ENCODE measurements at regions not wholly inside any gene's neighbourhood (a gene's known extent, or its start where the extent isn't known, plus 50 kb on each side); places are given as distances from the start of the nearest gene placed in this dataset.

DNA sequence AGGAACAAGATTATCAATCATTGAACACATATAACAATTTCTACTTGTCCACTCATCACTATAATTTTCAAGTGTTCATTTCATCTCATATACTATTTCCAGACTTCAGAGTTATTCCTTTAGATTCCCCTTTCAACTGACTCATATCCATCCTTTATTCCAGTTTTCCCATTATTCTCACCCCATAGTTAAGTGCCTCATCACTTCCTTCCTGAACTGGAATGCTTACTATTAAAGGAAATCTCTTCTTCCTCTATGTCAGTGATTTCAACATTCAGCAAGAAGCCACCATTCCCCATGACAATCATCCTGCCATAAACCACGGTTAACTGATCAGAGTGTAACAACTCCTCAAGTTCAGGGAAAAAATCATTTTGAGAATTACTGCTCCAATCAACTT, 198.9 kb downstream of the FBXO8 start:
- Mint-ChIP-seq H3K4me3 (no peak overlapping the region), H3K36me3 (no peaks in the 10 kb centered on the region), H3K27me3 (ENCODE audit: insufficient read depth, low read depth) (peaks cover 2% of the 10 kb centered on the region), H3K27ac (no peak overlapping the region), H3K4me1 (peaks cover 4% of the 10 kb centered on the region), H3K9me3 (no peaks in the 10 kb centered on the region)
- Histone ChIP-seq H3K79me2 (ENCODE audit: low read depth) (no peaks in the 10 kb centered on the region), H3K36me3 (no peaks in the 10 kb centered on the region), H3K27me3 (no peaks in the 10 kb centered on the region), H3K4me1 (no peaks in the 10 kb centered on the region), H3F3A (ENCODE audit: low read depth) (no peaks in the 10 kb centered on the region), H3K9ac (no peak overlapping the region), H3K4me2 (no peak overlapping the region), H3K4me3 (no peak overlapping the region), H3K9me3 (ENCODE audit: low read depth) (no peaks in the 10 kb centered on the region), H4K20me1 (ENCODE audit: low read depth) (no peaks in the 10 kb centered on the region), H2AFZ (replicated peaks) (no peak overlapping the region), H3K27ac (no peak overlapping the region)
- TF ChIP-seq EZH2phosphoT487 (IDR thresholded peaks at IDR 0.05), result no peak
- no peak for TF ChIP-seq EZH2 (IDR thresholded peaks at IDR 0.05)
- TF ChIP-seq CTCF (IDR thresholded peaks at IDR 0.05), result no peak
- no peak for DNase-seq (ENCODE audit: low spot score)

- H3K27ac ChIP-seq, result no peak overlapping the region
- no peaks in the 10 kb centered on the region for H4K20me1 ChIP-seq (ENCODE audit: low read depth)
- DNase-seq (ENCODE audit: low spot score), result no peak
- Mint-ChIP-seq H3K27ac (no peak overlapping the region), H3K4me3 (no peak overlapping the region), H3K27me3 (ENCODE audit: insufficient read depth, low read depth) (peaks cover 2% of the 10 kb centered on the region), H3K9me3 (no peaks in the 10 kb centered on the region), H3K4me1 (no peaks in the 10 kb centered on the region), H3K36me3 (no peaks in the 10 kb centered on the region)
- no peaks in the 10 kb centered on the region for H3K27me3 ChIP-seq
- no peak overlapping the region for H3K4me2 ChIP-seq
- H3K4me3 ChIP-seq, result no peak overlapping the region
- TF ChIP-seq EZH2 (IDR thresholded peaks at IDR 0.05) (no peak), CTCF (IDR thresholded peaks at IDR 0.05) (no peak), EZH2phosphoT487 (IDR thresholded peaks at IDR 0.05) (no peak)
- no peaks in the 10 kb centered on the region for H3F3A ChIP-seq (ENCODE audit: low read depth)
- H3K4me1 ChIP-seq, result no peaks in the 10 kb centered on the region
- no peak overlapping the region for H2AFZ ChIP-seq (replicated peaks)
- H3K9ac ChIP-seq, result no peak overlapping the region
- no peaks in the 10 kb centered on the region for H3K9me3 ChIP-seq (ENCODE audit: low read depth)
- no peaks in the 10 kb centered on the region for H3K36me3 ChIP-seq
- H3K79me2 ChIP-seq (ENCODE audit: low read depth), result no peaks in the 10 kb centered on the region
Observed at GRCh38 chr4:174080361-174080760, 203.1 kb downstream of the FBXO8 start.

- no peak for TF ChIP-seq CTCF (IDR thresholded peaks at IDR 0.05)
- no peak for TF ChIP-seq EZH2phosphoT487 (IDR thresholded peaks at IDR 0.05)
- no peak for TF ChIP-seq EZH2 (IDR thresholded peaks at IDR 0.05)
- H3K27me3 ChIP-seq, result no peaks in the 10 kb centered on the region
Observed at GRCh38 chr4:174071595-174071994, 211.9 kb downstream of the FBXO8 start.

More at GRCh38 chr4:174071595-174071994, 211.9 kb downstream of the FBXO8 start:
- H3K4me3 Mint-ChIP-seq, result no peak overlapping the region
- Histone ChIP-seq H4K20me1 (ENCODE audit: low read depth) (no peaks in the 10 kb centered on the region), H3K27ac (no peak overlapping the region), H3K9me3 (ENCODE audit: low read depth) (no peaks in the 10 kb centered on the region), H2AFZ (replicated peaks) (no peak overlapping the region), H3K4me2 (no peak overlapping the region), H3K4me3 (no peak overlapping the region), H3K9ac (no peak overlapping the region), H3F3A (ENCODE audit: low read depth) (no peaks in the 10 kb centered on the region), H3K4me1 (no peaks in the 10 kb centered on the region), H3K36me3 (no peaks in the 10 kb centered on the region), H3K79me2 (ENCODE audit: low read depth) (no peaks in the 10 kb centered on the region)
- no peaks in the 10 kb centered on the region for H3K36me3 Mint-ChIP-seq
- H3K27me3 Mint-ChIP-seq (ENCODE audit: insufficient read depth, low read depth), result no peaks in the 10 kb centered on the region
- H3K27ac Mint-ChIP-seq, result no peak overlapping the region
- no peaks in the 10 kb centered on the region for H3K4me1 Mint-ChIP-seq
- no peaks in the 10 kb centered on the region for H3K9me3 Mint-ChIP-seq
- no peak for DNase-seq (ENCODE audit: low spot score)
